Endothelial cell of hepatic sinusoid (primary cell): ENCODE measurements at regions not wholly inside any gene's neighbourhood (a gene's known extent, or its start where the extent isn't known, plus 50 kb on each side); places are given as distances from the start of the nearest gene placed in this dataset.
"Not testable (repeated sequence)": the region's sequence is repeated elsewhere in the genome, so short reads cannot be mapped to it uniquely, and the experiment has no call there.

Experiments
- in situ Hi-C: cut with HindIII; loops from 2 replicates; pipeline ENCODE4 v1.10.0; 2017; ENCODE audit warnings: low sequenced_read_pairs

DNA sequence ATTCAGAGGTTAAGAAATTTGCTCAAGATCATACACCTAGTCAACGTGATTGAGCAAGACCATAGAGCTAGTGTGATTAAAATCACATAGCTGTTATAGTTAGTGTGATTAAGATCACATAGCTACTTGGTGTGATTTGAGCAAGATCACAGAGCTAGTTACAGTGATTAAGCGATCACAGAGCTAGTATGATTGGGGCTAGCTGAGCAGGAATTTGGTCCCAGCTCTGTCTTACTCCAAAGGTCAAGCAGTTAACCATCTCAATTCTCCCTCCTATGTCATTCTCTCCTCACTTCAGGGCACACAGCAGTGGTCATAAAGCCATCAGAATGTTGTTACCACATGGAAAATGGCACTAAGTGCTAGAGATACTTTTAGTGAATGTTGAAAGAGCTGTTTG is 158.2 kb downstream of the SPTSSA start:
- in situ Hi-C loops: loop anchor here (25.0 kb wide), 1 partner anchor 1717 kb away; no protein-coding TSS in a partner anchor

DNA sequence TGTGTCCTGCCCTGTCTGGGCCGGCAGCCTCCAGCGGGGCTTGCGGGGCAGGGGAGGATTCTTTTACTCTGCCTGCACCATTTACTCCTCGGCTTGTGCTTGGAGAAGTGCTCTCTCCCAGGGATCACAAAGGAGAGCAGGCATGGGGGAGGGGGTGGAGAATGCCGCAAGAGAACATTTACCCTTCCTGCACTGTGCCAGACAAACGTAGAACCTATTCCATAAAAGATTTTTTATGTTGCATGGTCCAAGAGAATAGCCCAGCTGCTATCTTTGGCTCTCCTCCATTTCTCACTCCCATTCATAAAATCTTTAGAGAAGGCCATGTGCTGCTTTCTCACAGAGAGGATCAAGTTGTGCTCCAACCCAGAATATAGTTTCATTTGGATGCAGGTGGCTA is 159.4 kb downstream of the SPTSSA start:
- in situ Hi-C loops: loop anchor here (25.0 kb wide), 1 partner anchor 1715 kb away; no protein-coding TSS in a partner anchor

DNA sequence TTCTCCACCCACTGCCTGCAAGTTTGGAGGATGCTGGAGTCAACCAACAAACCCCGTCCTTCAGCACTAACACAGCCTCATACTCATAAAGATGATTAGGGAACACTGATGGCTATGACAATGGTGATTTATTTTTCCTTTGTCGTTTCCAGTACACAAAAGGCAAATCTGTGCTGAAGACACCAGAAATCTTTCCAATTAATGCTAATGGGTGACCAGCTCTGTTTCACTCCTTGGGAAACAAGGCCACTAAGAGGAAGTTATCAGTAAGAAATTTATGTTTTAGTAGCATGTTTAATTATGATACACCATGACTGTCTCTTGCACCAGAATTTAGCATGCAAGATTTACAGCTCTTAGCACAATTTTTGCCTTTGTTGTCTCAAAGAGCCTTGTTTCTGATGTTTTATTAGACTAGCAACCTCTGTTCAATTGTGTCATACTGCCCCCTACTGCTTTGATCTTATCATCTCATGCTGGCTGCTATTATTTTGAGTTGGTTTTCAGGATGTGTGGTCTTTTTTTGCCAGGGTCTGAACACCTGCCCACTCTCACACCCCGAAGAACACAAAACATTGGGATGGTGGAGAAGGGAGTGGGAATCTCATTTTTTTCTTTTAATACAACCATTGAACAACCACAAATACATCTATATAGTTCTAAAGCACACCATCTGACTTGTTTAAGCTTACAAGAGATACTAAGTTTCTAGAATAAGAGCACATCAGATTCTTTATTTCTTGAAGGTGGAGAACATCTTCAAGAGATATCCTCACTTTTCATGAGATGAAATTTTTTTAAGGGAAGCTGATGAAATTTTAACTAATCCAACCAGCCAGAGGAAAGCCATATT is 160.9 kb downstream of the SPTSSA start:
- in situ Hi-C loops: loop anchor here (25.0 kb wide), 1 partner anchor 1714 kb away; no protein-coding TSS in a partner anchor

DNA sequence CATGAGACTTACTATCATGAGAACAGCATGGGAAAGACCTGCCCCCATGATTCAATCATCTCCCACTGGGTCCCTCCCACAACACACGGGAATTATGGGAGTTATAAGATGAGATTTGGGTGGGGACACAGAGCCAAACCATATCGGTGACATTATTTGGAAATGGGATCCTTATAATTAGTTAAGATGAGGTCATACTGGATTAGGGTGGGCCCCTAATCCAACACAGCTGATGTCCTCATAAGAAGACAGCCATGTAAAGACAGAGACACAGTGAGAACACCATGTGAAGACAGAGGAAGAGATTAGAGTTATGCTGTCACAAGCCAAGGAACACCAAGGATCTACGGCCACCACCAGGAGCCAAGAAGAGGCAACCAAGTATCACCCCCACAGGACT is 161.7 kb downstream of the SPTSSA start:
- in situ Hi-C loops: loop anchor here (25.0 kb wide), 1 partner anchor 1713 kb away; no protein-coding TSS in a partner anchor

DNA sequence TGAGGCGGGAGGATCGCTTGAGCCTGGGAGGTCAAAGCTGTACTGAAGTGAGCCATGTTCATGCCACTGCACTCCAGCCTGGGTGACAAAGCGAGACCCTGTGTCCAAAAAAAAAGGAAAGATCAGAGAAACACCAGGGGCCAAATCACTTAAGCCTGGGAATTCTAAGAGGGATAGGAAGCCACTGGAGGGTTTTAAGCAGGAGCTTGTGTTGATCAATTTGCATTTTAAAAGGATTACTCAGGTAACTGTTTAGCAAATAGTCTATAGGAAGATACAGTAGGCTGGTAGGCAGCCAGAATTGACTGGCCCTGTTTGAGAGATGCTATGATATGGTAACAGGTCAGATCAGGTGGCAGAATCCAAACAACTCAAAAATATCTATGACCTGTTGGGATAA is 162.7 kb downstream of the SPTSSA start:
- in situ Hi-C loops: no loop called here

DNA sequence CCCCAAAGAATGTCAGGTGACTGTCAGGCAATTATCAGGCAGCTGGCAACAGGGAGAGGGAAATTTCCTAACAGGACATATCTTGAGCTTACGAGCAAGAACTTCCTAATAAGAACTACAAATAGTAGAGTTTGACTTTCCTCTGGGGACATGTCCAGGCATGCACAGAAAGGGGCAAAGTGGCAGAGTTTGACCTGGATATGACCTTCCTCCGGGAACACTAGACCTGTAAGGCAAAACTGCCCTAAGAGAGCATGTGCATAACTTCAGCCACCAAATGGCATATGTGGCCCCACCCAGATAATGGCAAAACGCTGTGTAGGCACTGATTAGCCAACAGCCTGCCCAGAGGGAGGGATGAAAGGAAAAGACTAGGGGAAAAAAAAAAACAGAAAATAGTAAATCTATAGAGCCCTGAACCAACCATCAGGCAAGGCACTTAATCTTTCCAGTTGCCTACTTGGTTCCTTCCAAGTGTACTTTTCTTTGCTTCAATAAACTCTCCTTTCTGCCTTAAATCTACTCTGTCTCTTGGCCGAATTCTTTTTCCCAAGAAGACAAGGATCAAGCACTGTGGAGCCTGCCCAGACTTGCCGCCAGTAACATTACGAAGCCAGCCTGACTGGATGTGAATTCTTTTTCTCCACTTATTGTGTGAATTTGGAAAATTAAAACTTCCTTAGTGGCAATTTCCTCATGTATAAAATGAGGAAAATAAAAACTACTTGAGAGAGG is 164.1 kb downstream of the SPTSSA start:
- in situ Hi-C loops: no loop called here

DNA sequence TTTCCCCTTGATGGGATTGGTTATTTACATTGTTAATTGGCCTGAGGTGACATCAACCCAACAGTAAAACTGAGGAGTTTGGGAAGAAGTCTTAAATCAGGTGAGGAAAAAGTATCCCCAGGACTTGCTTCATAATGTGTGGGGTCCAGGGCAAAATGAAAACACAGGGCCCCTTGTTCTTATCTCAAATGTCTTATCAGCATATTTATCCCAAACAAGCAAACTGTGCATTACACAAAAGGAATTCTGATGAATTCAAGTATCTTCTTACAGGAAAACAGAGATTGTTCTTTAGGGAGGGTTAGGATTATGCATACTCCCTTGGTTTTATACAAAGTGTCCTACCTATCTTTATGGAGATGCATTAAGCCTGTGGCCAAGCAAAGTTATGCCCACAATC is 178.4 kb downstream of the SPTSSA start:
- in situ Hi-C loops: no loop called here

DNA sequence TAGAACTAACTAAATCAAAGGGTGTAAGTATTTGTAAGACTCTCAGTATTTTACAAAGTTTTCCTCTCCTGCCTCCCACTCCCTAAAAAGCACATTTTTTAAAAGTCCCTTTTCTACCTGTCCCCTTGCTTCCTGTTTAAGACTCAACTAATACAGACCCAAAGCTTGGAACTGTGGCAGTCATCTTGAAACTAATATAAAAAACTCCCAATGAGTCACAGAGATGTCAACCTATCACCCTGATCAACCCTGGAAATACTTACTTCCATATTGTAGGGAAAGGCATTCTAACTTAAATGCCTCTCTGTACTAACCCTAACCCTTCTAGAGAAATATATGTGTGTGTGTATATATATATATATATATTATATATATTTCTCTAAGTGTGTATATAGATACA is 184.8 kb downstream of the SPTSSA start:
- in situ Hi-C loops: no loop called here

DNA sequence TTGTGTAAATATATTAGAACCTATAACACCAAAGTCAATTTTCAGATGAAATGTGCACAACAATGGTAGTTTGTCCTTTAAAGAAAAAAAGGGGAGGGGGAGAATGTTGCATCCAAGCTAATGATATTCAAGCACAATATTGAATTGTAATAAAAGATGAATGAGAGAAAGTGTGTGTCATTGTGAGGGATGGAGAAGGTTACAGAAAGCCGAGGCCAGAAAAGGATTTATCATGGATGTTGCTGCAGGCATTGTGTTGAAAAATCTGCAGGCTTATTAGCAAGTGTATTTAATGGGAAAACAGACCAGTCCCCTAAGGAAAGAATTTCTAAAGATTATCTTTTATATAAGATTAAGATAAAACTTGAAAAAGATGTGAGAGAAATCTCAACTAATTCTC is 186.5 kb downstream of the SPTSSA start:
- in situ Hi-C loops: no loop called here

DNA sequence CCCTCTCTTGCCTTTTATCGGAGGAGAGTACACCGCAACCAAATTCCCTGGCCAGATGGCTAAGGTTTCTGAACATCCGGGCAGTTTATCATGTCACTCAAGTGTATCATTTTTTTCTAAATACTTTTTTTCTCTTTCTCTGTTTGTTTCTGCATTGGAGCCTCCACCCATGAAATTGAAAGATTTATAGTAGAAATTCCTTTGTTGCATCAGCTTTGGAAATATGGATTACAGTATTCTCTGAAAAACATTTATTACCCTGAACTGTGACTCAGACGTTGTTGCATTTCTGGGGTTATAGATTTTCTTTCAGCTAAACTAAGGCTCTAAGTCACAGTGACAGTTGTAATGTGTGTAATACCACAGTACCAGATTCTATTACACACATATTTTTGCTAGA is 187.0 kb downstream of the SPTSSA start:
- in situ Hi-C loops: no loop called here

DNA sequence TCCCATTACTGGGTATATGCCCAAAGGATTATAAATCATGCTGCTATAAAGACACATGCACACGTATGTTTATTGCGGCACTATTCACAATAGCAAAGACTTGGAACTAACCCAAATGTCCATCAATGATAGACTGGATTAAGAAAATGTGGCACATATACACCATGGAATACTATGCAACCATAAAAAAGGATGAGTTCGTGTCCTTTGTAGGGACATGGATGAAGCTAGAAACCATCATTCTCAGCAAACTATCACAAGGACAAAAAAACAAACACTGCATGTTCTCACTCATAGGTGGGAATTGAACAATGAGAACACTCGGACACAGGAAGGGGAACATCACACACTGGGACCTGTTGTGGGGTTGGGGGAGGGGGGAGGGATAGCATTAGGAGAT is 188.3 kb downstream of the SPTSSA start:
- in situ Hi-C loops: not testable (repeated sequence)

DNA sequence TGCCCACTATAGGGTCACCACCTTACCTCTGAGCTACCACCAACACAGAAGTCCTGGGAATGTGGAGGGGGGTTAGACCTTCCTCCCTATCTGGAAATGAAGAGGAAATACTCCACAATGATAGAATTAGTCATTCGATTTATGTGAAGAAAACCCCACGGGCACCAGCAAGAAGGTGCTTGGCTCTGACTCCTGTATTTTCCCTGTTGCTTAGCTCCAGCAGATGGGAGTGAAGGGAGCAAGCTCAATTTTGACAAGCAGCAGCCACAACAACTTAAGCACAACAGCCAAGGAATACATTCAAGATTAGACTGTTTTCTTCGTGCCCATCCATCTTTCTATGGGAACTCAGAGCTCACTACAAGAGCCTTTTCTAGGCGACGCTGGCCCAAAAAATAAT is 191.7 kb downstream of the SPTSSA start:
- in situ Hi-C loops: no loop called here

DNA sequence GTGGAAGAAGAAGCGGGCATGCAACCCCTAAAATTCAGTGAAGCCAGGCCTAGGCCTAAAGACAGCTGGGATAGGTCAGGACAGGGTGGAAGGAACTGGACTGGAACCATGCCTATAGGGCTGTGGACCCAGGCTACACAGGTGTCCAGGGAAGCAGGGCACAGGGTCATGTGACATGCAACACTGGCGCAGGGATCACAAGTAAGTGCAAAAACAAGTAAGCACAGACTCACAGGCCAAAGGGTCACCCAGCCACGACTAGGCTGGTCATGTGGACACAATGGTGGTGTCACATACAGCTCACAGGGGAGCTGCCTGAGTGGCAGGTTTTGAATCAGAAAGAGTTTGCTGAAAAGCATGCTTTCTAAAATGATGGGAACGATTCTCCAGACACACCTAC is 195.7 kb downstream of the SPTSSA start:
- in situ Hi-C loops: no loop called here

DNA sequence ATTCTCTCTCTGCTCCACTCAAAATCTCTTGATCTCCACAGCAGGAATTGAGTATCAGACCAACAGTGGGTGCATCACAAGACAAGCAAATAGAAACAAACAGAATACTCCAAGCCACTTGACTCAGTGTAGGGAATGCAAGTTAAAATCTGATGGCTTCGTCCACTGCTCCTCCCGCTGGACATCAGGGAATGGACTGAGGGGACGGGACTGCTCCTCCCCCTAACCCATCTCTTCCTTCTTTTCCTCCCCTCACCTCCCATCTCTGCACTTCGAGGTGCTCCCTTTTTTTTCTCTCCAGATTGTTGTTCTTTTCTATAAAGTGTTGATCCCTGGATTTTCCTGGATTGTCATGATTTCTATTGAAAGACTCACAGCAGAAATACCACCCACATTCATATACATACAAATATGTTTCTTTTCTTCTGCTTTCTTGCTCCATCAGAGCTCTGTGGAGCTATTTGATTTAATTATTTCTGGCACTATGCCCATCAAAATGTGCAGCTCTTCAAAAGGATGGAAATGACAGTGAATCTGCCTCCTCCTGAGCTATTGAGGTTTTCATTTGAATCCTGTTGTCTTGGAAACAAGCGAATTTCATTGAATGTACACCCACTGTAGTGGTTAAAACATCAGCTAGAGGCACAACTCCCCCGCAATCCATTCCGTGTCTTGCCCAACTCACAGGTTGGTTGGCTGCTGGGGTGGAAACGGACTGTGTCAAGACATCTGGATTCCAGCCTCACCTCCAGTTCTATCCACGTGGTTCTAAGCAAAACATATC is 199.7 kb downstream of the SPTSSA start:
- in situ Hi-C loops: no loop called here

DNA sequence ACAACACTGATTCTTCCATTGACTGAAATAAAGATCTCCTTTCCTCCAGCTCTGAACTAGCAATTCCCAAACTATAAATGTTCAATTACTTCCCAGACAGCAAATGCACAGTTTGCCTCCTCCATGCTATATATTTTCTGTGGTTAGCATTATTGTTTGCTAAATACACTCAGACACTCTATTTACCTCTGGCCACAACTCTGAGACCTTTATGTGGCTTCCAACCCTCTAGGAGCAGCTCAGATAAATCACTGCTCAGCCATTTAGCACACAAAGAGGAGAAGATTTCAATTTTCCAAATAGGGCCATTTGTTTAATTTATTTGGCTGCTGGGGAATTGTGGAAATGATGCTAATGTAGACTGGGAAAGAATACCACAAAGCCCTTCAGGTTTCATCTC is 202.0 kb downstream of the SPTSSA start:
- in situ Hi-C loops: no loop called here

DNA sequence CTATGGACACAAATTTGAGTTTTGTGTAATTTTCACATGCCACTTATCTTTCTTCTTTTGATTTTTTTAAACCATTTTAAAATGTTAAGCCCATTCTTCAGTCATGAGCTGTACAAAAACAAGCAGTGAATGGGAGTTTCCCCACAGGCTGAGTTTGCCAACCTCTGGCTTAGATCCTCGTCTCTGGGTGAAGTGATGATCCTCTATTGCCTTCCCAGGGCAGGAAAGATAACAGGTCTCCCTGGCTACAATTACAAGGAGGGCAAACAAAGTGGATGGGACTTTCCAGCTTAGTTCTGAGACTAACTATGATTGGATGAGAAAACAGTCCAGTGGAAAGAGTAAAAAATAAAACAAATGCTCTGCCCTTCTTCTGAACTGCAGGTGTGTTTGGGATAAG is 203.7 kb downstream of the SPTSSA start:
- in situ Hi-C loops: no loop called here

DNA sequence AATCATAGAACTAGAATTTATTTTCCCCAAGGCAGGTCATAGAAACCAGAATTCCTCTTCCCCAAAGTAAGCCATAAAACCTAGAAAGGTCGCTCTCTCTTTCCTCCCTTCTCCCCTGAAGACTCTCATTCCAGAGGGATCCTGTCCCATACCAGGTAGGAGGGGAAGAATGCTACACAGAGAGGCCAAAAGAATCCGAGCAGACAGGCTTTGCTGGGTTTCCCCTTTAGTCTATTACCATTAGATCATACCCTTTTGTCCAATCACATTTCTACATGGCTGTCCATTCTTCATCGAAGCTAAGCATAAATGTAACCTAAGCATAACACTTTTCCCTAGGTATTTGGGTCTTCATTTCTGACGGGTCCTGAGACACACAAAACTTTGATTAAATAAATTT is 204.5 kb downstream of the SPTSSA start:
- in situ Hi-C loops: no loop called here

DNA sequence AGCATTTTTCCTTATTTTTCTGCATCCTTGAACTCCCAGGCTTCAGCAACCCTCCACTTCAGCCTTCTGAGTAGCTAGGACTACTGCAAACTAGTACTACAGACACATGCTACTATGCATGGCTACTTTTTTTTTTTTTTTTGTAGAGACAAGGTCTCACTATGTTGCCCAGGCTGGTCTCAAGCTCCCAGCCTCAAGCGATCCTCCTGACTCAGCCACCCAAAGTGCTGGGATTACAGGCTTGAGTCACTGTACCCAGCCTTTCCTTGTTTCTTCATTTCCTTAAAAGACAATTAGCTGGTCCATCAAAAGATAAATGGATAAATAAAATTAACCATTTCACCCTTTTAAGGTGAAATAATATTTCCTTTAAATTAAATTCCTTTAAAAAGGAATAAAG is 205.8 kb downstream of the SPTSSA start:
- in situ Hi-C loops: no loop called here

DNA sequence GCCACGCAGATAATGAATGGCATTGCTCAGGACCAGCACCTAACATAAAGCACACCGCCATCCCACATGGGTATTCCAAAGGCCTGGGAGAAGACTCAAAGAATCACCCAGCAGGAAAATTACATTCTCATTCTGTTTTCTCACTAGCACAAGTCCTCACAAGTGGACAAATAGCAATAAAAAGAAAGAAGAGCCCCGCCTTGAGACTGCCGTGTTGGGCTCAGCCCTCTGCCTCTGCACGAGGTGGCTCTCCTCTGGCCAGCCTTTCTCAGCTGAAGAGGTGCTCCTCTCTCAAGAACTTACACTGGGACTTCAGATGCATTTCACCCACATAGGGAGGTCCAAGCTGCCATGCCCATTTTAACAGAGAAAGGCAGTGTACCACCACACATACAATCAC is 207.5 kb downstream of the SPTSSA start:
- in situ Hi-C loops: no loop called here

DNA sequence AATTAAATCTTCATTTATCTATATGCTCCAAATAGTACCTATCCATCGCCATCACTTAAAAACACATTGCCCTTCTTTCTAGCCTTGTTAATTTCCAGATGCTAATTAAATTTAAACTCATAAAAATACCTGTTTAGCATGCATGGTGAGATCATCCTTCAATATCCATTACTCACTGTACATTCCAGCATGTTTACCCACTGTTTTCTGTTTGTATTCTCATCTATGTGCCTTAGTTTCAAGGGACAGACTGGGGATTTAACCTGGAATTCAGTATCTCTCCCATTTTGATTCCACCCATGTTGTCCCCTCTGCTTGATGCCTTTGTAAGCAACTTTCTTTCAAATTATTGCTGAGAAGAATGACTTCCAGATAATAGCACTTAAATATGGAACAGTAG is 208.0 kb downstream of the SPTSSA start:
- in situ Hi-C loops: no loop called here

DNA sequence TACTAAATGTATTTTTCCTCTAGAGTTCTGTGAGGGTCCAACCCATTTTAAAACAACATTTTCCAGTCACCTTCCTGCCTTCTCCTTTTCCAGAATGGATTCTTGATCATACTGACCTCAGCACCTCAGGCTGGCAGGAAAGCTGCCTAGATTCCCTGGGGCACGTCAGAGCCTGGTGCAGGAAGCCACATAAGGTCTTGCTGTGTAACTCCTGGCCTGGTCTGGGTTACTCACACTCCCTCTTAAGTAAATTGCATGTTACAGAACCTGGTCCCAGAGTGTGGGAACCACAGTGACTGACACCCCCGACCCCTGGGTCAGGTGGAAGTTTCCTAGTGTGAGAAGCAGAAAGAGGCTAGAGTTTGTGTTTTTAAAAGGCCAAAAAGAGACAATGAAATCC is 209.8 kb downstream of the SPTSSA start:
- in situ Hi-C loops: no loop called here
